ENCODE measurements at regions not wholly inside any gene's neighbourhood (a gene's known extent, or its start where the extent isn't known, plus 50 kb on each side); places are given as distances from the start of the nearest gene placed in this dataset.

DNA sequence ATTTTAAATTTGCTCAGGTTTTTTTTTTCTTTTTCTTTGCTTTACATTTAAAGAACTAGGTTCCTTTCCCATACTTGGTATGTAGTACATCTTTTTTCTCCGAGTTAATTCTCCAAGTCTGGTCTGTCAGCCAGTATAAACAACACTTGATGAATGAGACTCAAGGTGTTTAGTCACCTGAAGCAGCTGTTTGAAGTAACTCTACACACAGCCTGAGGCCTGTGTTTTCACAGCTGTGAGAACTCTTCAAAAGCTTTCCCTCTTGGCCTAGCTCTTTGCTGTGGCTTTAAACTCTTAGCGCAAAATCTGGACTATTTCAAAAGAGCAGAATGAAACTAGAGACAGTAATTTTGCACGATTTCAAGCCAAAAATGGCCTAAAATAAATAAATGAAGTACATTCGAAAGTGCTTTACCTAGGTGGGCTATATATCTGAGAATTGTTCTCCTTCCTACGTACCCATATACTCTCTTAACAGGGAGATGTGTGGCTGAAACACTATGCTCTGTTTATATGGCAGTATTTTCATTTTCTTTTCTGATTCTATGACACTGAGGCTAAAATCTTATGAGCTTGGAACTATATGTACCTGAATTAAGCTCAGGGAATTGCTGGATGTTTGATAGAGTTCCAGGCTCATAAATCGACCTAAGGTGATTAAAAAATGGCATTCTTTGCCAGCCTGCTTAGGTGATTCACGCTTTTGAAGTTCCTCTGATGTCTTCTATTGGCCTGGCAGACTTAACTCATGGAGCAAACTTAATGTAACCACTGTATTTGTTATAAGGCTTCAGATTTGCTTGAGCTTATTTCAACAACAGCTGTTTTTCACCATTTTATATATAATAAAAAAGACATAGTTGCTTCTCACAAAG, 1044.1 kb upstream of the ZEB2 start:
- TF ChIP-seq CTCF (conservative IDR thresholded peaks at IDR 0.05; ENCODE audit: low read depth in 2 of 2) (no peak), JUNB (IDR thresholded peaks at IDR 0.05; ENCODE audit: unreplicated experiment) (no peak), EZH2phosphoT487 (IDR thresholded peaks at IDR 0.05; ENCODE audit: unreplicated experiment) (no peak), EZH2 (IDR thresholded peaks at IDR 0.05; ENCODE audit: low read depth, unreplicated experiment) (no peak), CREB1 (CRISPR knock-in tag; IDR thresholded peaks at IDR 0.05; ENCODE audit: low read depth) (no peak), POLR2AphosphoS5 (IDR thresholded peaks at IDR 0.05; ENCODE audit: low read depth) (no peak), REST (IDR thresholded peaks at IDR 0.05; ENCODE audit: unreplicated experiment) (no peak)

Data from GM23338 (cell line).